SK-N-SH treated with all-trans-retinoic acid at 6 μM for 48 hours (cell line): ENCODE measurements at regions not wholly inside any gene's neighbourhood (a gene's known extent, or its start where the extent isn't known, plus 50 kb on each side); places are given as distances from the start of the nearest gene placed in this dataset.

ENCODE experiments used
- CREB5 ChIP-seq: fragments of 250-450 bp; sonication (Bioruptor Pico); IDR thresholded peaks from 2 replicates; pipeline ENCODE4 v1.5.1; 2020; ENCODE audit warnings: low read depth, mild to moderate bottlenecking, moderate library complexity
- CSRNP3 ChIP-seq: fragments of 250-450 bp; sonication (Bioruptor Pico); IDR thresholded peaks from 2 replicates; pipeline ENCODE4 v1.5.1; 2021; ENCODE audit warnings: mild to moderate bottlenecking, moderate library complexity
- ESRRG ChIP-seq: fragments of 250-450 bp; sonication (Bioruptor Pico); IDR thresholded peaks from 2 replicates; pipeline ENCODE4 v1.6.1; 2021; ENCODE audit warnings: mild to moderate bottlenecking
- OSR1 ChIP-seq: fragments of 250-450 bp; sonication (Bioruptor Pico); IDR thresholded peaks from 2 replicates; pipeline ENCODE4 v1.8.0; 2022; ENCODE audit warnings: moderate library complexity, mild to moderate bottlenecking, inconsistent platforms
- POU6F1 ChIP-seq: fragments of 250-450 bp; sonication (Bioruptor Pico); IDR thresholded peaks from 2 replicates; pipeline ENCODE4 v1.8.0; 2021; ENCODE audit warnings: low read depth, mild to moderate bottlenecking, moderate library complexity, borderline replicate concordance
- RARB ChIP-seq: fragments of 250-450 bp; sonication (Bioruptor Pico); IDR thresholded peaks from 2 replicates; pipeline ENCODE4 v1.8.0; 2021; ENCODE audit warnings: mild to moderate bottlenecking, moderate library complexity
- TOX ChIP-seq: fragments of 250-450 bp; sonication (Bioruptor Pico); IDR thresholded peaks from 2 replicates; pipeline ENCODE4 v1.8.0; 2021; ENCODE audit warnings: mild to moderate bottlenecking, moderate library complexity, borderline replicate concordance
- ZC3H10 ChIP-seq: fragments of 250-450 bp; sonication (Bioruptor Pico); IDR thresholded peaks from 2 replicates; pipeline ENCODE4 v1.5.1; 2021; ENCODE audit warnings: mild to moderate bottlenecking, moderate library complexity
- ZFP30 ChIP-seq: fragments of 450-650 bp; formaldehyde crosslinking; IDR thresholded peaks from 2 replicates; pipeline ENCODE4 v1.5.0; 2022; ENCODE audit warnings: mild to moderate bottlenecking, moderate library complexity
- ZNF565 ChIP-seq: fragments of 450-650 bp; formaldehyde crosslinking; conservative IDR thresholded peaks from 2 replicates; pipeline ENCODE4 v1.5.0; 2020; ENCODE audit warnings: low read depth, mild to moderate bottlenecking, moderate library complexity
- TF ChIP-seq, protein P1 (sequence below): fragments of 250-450 bp; sonication (Bioruptor Pico); IDR thresholded peaks from 2 replicates; pipeline ENCODE4 v1.8.0; 2020; ENCODE audit warnings: mild to moderate bottlenecking, moderate library complexity, borderline replicate concordance

- no peak for TF ChIP-seq POU6F1 (CRISPR knock-in tag)
- TF ChIP-seq ZC3H10 (CRISPR knock-in tag) = no peak
- TF ChIP-seq TOX = no peak
- TF ChIP-seq, protein P1, sequence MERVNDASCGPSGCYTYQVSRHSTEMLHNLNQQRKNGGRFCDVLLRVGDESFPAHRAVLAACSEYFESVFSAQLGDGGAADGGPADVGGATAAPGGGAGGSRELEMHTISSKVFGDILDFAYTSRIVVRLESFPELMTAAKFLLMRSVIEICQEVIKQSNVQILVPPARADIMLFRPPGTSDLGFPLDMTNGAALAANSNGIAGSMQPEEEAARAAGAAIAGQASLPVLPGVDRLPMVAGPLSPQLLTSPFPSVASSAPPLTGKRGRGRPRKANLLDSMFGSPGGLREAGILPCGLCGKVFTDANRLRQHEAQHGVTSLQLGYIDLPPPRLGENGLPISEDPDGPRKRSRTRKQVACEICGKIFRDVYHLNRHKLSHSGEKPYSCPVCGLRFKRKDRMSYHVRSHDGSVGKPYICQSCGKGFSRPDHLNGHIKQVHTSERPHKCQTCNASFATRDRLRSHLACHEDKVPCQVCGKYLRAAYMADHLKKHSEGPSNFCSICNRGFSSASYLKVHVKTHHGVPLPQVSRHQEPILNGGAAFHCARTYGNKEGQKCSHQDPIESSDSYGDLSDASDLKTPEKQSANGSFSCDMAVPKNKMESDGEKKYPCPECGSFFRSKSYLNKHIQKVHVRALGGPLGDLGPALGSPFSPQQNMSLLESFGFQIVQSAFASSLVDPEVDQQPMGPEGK = no peak
- no peak for TF ChIP-seq CREB5 (CRISPR knock-in tag)
- TF ChIP-seq ESRRG (CRISPR knock-in tag) = no peak
- no peak for TF ChIP-seq ZFP30 (CRISPR knock-in tag)
- TF ChIP-seq CSRNP3 (CRISPR knock-in tag) = no peak
- TF ChIP-seq ZNF565 = no peak
- TF ChIP-seq RARB (CRISPR knock-in tag) = no peak
- no peak for TF ChIP-seq OSR1 (CRISPR knock-in tag)
Measured at GRCh38 chr14:25394356-25394755, 344.4 kb upstream of the STXBP6 start.
